LNCAP (cell line): ENCODE measurements at regions not wholly inside any gene's neighbourhood (a gene's known extent, or its start where the extent isn't known, plus 50 kb on each side); places are given as distances from the start of the nearest gene placed in this dataset.

Experiments used
- CTCF ChIP-seq: fragments of 450-650 bp; IDR thresholded peaks from 2 replicates; pipeline ENCODE4 v1.5.1; 2017; ENCODE audit warnings: mild to moderate bottlenecking

- no peak for TF ChIP-seq CTCF
Measured at GRCh38 chr2:36185624-36186023, 170.0 kb upstream of the CRIM1 start.

- no peak for TF ChIP-seq CTCF
Measured at GRCh38 chr2:36184848-36185247, 170.7 kb upstream of the CRIM1 start.

GRCh38 chr2:36178384-36178783 lies 177.2 kb upstream of the CRIM1 start:
- TF ChIP-seq CTCF, result no peak

GRCh38 chr2:36177282-36177681 lies 178.3 kb upstream of the CRIM1 start:
- TF ChIP-seq CTCF, result no peak

- no peak for TF ChIP-seq CTCF
Measured at GRCh38 chr2:36174920-36175319, 180.7 kb upstream of the CRIM1 start.

- no peak for TF ChIP-seq CTCF
Measured at GRCh38 chr2:36173760-36174404, 181.7 kb upstream of the CRIM1 start.

GRCh38 chr2:36172824-36173223 lies 182.8 kb upstream of the CRIM1 start:
- TF ChIP-seq CTCF, result no peak

GRCh38 chr2:36170805-36171204 lies 184.8 kb upstream of the CRIM1 start:
- no peak for TF ChIP-seq CTCF
